ENCODE measurements at regions not wholly inside any gene's neighbourhood (a gene's known extent, or its start where the extent isn't known, plus 50 kb on each side); places are given as distances from the start of the nearest gene placed in this dataset.

GRCh38 chr2:22990246-22990645 is 394.7 kb upstream of the KLHL29 start:
- no peak for TF ChIP-seq EZH2 (IDR thresholded peaks at IDR 0.05)
- TF ChIP-seq CTCF (IDR thresholded peaks at IDR 0.05), result no peak
- no peak for TF ChIP-seq EZH2phosphoT487 (IDR thresholded peaks at IDR 0.05)
